ENCODE measurements at regions not wholly inside any gene's neighbourhood (a gene's known extent, or its start where the extent isn't known, plus 50 kb on each side); places are given as distances from the start of the nearest gene placed in this dataset.
A peak's percentile ranks its signal among the peaks of the same experiment; 100 is the strongest.
"Not testable (repeated sequence)": the region's sequence is repeated elsewhere in the genome, so short reads cannot be mapped to it uniquely, and the experiment has no call there.

- no peak for DNase-seq (ENCODE audit: low spot score in 2 of 2)
- Mint-ChIP-seq H3K9me3 (peaks cover 4% of the 10 kb centered on the region), H3K4me3 (no peak overlapping the region), H3K4me1 (no peaks in the 10 kb centered on the region), H3K36me3 (no peaks in the 10 kb centered on the region), H3K27ac (no peak overlapping the region)
- no peak for ATAC-seq
Observed at GRCh38 chr4:115453416-115453815, 340.0 kb upstream of the NDST4 start.

GRCh38 chr4:115452229-115452628, 338.8 kb upstream of the NDST4 start:
- not testable (repeated sequence) for DNase-seq (ENCODE audit: low spot score in 2 of 2); H3K36me3 Mint-ChIP-seq; ATAC-seq; H3K4me3 Mint-ChIP-seq; H3K4me1 Mint-ChIP-seq; H3K27ac Mint-ChIP-seq; H3K9me3 Mint-ChIP-seq

GRCh38 chr4:115437739-115438138, 324.3 kb upstream of the NDST4 start:
- no peaks in the 10 kb centered on the region for H3K9me3 Mint-ChIP-seq
- no peaks in the 10 kb centered on the region for H3K4me1 Mint-ChIP-seq

GRCh38 chr4:115433491-115433890, 320.1 kb upstream of the NDST4 start:
- no peak overlapping the region for H3K4me3 Mint-ChIP-seq
- H3K36me3 Mint-ChIP-seq: no peaks in the 10 kb centered on the region
- no peaks in the 10 kb centered on the region for H3K9me3 Mint-ChIP-seq
- DNase-seq (ENCODE audit: low spot score in 2 of 2): no peak
- no peak overlapping the region for H3K27ac Mint-ChIP-seq
- ATAC-seq: no peak
- no peaks in the 10 kb centered on the region for H3K4me1 Mint-ChIP-seq

More at GRCh38 chr4:115437739-115438138, 324.3 kb upstream of the NDST4 start:
- Mint-ChIP-seq H3K27ac (no peak overlapping the region), H3K36me3 (no peaks in the 10 kb centered on the region), H3K4me3 (no peak overlapping the region)
- no peak for DNase-seq (ENCODE audit: low spot score in 2 of 2)
- ATAC-seq: no peak

- ATAC-seq (no peak), DNase-seq (ENCODE audit: low spot score in 2 of 2) (no peak)
- H3K4me3 Mint-ChIP-seq: no peak overlapping the region
- no peak overlapping the region for H3K27ac Mint-ChIP-seq
- H3K36me3 Mint-ChIP-seq: no peaks in the 10 kb centered on the region
- no peaks in the 10 kb centered on the region for H3K9me3 Mint-ChIP-seq
- no peaks in the 10 kb centered on the region for H3K4me1 Mint-ChIP-seq
Observed at GRCh38 chr4:115430024-115430423, 316.6 kb upstream of the NDST4 start.

DNA sequence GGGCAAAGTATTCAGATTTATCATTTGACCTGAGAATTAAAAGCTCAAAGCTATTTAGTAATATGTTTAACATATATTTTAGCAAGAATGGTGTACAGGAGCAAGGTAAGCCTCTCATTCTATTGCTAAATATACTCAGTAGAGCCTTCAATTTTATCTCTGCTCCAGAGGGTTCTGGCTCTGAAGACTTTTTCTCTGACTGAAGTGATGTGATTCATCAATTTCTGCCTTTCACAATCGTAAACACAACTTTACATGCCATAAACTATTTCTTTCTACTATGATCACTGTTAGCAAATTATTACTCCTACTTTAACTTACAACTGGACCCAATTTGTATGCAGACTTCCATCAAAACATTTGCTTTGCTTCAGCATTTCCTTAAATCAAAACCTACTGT, 315.0 kb upstream of the NDST4 start:
- Mint-ChIP-seq H3K36me3 (no peaks in the 10 kb centered on the region), H3K4me3 (no peak overlapping the region), H3K4me1 (no peaks in the 10 kb centered on the region), H3K9me3 (no peaks in the 10 kb centered on the region), H3K27ac (no peak overlapping the region)
- no peak for DNase-seq (ENCODE audit: low spot score in 2 of 2)
- ATAC-seq: no peak

- Mint-ChIP-seq H3K27ac (no peak overlapping the region), H3K36me3 (no peaks in the 10 kb centered on the region), H3K4me3 (no peak overlapping the region), H3K4me1 (no peaks in the 10 kb centered on the region), H3K9me3 (peaks cover 3% of the 10 kb centered on the region)
- ATAC-seq (no peak), DNase-seq (ENCODE audit: low spot score in 2 of 2) (no peak)
Observed at GRCh38 chr4:115424852-115425251, 311.4 kb upstream of the NDST4 start.

DNA sequence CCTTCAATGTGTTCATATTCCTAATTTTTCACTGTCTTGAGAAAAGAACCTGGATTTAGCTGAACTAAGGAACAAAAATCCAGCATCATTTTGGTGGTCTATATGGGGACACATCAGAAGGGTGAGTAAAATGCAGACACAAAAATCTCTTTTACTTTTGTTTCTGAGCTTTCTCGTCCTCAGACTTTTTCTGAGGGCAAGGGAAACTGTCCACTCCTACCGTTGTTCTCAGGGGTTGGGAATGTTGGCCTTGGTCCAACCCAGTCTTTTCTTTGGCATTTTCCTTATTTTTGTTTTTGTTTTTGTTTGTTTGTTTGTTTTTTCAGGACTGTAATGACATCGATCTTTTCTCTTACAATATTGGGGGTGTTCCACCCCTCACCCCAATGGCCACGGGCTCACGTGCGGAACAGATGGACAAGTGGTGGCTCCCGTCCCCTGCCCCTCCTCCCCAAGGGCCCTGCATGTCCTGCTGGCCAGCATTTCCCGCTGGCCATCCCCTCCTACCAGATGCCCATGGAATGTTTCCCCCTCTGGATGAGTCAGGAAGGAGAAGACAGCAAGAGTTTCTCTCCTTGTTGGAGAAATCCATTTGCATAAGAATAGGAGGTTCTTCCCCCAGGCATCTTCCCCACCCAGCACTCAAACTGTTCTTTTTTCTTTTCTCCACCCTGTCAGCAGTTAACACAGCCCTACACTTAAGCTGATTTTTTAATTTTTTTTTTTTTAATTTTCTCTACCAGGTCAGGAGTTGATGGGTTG, 305.4 kb upstream of the NDST4 start:
- no peaks in the 10 kb centered on the region for H3K4me1 Mint-ChIP-seq
- peaks cover 6% of the 10 kb centered on the region for H3K36me3 Mint-ChIP-seq
- ATAC-seq (no peak), DNase-seq (ENCODE audit: low spot score in 2 of 2) (no peak)
- H3K9me3 Mint-ChIP-seq: peaks cover 3% of the 10 kb centered on the region
- H3K4me3 Mint-ChIP-seq: no peak overlapping the region
- no peak overlapping the region for H3K27ac Mint-ChIP-seq

- H3K9me3 Mint-ChIP-seq: peaks cover 4% of the 10 kb centered on the region
- no peaks in the 10 kb centered on the region for H3K36me3 Mint-ChIP-seq
Observed at GRCh38 chr4:115396034-115396433, 282.6 kb upstream of the NDST4 start.

DNA sequence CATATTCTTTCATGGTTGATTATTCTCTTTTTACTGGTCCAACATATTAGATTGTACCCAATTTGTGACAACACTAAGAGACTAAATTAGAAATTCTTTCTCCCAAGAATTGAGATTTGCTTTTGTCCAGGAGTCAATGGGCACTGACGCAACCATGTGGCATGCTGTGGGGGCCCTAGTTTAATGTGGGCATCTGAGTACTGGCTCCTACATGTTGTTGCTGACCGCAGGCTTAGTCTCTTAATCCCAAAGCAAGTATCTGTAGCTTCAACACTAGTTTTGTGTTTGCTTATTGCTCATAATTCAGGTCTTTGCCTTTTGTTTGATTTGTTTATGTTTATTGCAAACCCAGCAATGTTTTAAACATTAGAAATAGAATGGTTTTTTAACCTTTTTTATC, 263.4 kb upstream of the NDST4 start:
- Mint-ChIP-seq H3K4me3 (no peak overlapping the region), H3K4me1 (no peaks in the 10 kb centered on the region), H3K36me3 (no peaks in the 10 kb centered on the region), H3K27ac (no peak overlapping the region), H3K9me3 (no peaks in the 10 kb centered on the region)
- DNase-seq (ENCODE audit: low spot score in 2 of 2) (no peak), ATAC-seq (no peak)

More at GRCh38 chr4:115396034-115396433, 282.6 kb upstream of the NDST4 start:
- no peak overlapping the region for H3K4me3 Mint-ChIP-seq
- ATAC-seq (peak; percentile 44), DNase-seq (ENCODE audit: low spot score in 2 of 2) (no peak)
- H3K4me1 Mint-ChIP-seq: no peaks in the 10 kb centered on the region
- no peak overlapping the region for H3K27ac Mint-ChIP-seq

DNA sequence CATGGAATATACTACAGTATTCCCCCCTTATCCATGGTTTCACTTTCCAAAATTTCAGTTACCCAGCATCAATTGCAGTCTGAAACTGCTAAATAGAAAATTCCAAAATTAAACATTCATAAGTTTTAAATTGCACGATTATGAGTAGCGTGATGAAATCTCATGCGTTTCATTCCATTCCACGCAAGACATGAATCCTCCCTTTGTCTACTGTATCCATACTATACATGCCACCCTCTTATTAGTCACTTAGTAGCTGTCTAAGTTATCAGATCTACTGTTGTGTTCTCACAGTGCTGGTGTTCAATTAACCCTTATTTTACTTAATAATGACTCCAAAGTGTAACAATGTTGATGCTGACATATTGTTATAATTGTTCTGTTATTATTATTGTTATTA, 261.2 kb upstream of the NDST4 start:
- DNase-seq (ENCODE audit: low spot score in 2 of 2): no peak
- Mint-ChIP-seq H3K9me3 (no peaks in the 10 kb centered on the region), H3K27ac (no peak overlapping the region), H3K4me1 (no peaks in the 10 kb centered on the region), H3K4me3 (no peak overlapping the region), H3K36me3 (no peaks in the 10 kb centered on the region)
- ATAC-seq: no peak

DNA sequence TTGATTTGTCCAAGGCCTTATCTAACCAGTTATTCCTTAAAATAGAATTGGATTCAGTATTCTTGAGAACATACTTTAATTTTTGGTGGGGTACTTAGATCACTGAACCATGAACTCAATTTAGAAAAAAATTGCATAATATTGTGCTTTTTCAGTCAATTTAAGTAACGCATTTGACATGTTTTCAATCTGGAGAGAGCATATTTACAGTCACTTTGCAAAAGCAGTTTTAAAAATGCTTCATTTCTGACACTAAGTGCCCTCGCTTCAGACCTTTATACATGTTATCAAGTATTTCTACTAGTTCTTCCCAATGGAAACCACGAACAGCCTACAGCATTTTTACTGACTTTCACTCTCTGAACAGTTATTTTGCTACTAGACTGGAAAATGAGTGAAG, 257.1 kb upstream of the NDST4 start:
- no peaks in the 10 kb centered on the region for H3K4me1 Mint-ChIP-seq
- H3K9me3 Mint-ChIP-seq: no peaks in the 10 kb centered on the region

DNA sequence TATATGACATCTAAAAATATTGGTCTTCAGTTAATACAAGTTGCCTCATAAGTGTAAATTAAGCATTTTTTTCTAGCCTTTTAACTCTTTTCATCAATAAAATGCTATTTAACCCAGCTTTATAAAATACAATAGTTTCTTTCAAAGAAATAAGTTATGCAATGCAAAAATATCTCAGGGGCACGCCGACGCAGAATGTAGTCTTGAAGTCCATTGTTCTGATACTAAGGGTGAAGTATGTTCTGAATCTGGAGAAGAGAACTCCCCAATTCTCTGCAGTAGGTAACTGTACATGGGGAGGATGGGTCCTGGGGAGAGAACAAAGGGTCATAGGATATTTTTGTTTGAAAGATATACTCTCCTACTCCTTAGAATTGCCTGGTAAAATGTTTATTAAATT, 256.6 kb upstream of the NDST4 start:
- Mint-ChIP-seq H3K4me1 (no peaks in the 10 kb centered on the region), H3K9me3 (no peaks in the 10 kb centered on the region), H3K36me3 (no peaks in the 10 kb centered on the region), H3K4me3 (no peak overlapping the region), H3K27ac (no peak overlapping the region)
- DNase-seq (ENCODE audit: low spot score in 2 of 2) (no peak), ATAC-seq (no peak)

More for the DNA sequence above, 257.1 kb upstream of the NDST4 start:
- DNase-seq (ENCODE audit: low spot score in 2 of 2) (no peak), ATAC-seq (no peak)
- Mint-ChIP-seq H3K36me3 (no peaks in the 10 kb centered on the region), H3K4me3 (no peak overlapping the region), H3K27ac (no peak overlapping the region)

DNA sequence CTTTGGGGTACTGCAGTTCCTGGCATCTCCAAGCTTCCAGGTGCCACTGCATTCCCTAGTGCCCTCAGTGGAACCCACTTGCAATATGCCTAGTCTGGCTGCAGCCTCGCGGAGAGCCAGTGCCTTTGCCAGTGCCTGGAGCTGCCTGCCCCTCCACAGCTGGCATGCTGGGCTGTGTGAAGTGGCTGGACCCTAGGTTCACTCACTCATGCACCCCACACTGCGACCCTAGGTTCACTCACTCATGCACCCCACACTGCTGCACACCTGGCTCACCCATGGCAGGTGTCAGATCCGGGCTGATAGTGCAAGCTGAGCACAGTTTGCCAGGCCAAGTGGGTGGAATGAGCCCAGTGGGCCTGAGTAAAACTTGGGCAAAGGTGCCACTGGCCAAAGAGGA, 253.0 kb upstream of the NDST4 start:
- ATAC-seq: peak; percentile 37
- H3K36me3 Mint-ChIP-seq: no peaks in the 10 kb centered on the region
- H3K4me1 Mint-ChIP-seq: no peaks in the 10 kb centered on the region
- no peak overlapping the region for H3K27ac Mint-ChIP-seq
- no peaks in the 10 kb centered on the region for H3K9me3 Mint-ChIP-seq
- no peak overlapping the region for H3K4me3 Mint-ChIP-seq
- DNase-seq (ENCODE audit: low spot score in 2 of 2): no peak

- no peak overlapping the region for H3K4me3 Mint-ChIP-seq
- DNase-seq (ENCODE audit: low spot score in 2 of 2) (no peak), ATAC-seq (no peak)
- H3K27ac Mint-ChIP-seq: no peak overlapping the region
- H3K9me3 Mint-ChIP-seq: no peaks in the 10 kb centered on the region
- no peaks in the 10 kb centered on the region for H3K4me1 Mint-ChIP-seq
- no peaks in the 10 kb centered on the region for H3K36me3 Mint-ChIP-seq
Observed at GRCh38 chr4:115365185-115365584, 251.8 kb upstream of the NDST4 start.

- DNase-seq (ENCODE audit: low spot score in 2 of 2) (no peak), ATAC-seq (no peak)
- Mint-ChIP-seq H3K4me1 (no peaks in the 10 kb centered on the region), H3K4me3 (no peak overlapping the region), H3K27ac (no peak overlapping the region), H3K9me3 (no peaks in the 10 kb centered on the region), H3K36me3 (no peaks in the 10 kb centered on the region)
Observed at GRCh38 chr4:115361781-115362180, 248.4 kb upstream of the NDST4 start.

DNA sequence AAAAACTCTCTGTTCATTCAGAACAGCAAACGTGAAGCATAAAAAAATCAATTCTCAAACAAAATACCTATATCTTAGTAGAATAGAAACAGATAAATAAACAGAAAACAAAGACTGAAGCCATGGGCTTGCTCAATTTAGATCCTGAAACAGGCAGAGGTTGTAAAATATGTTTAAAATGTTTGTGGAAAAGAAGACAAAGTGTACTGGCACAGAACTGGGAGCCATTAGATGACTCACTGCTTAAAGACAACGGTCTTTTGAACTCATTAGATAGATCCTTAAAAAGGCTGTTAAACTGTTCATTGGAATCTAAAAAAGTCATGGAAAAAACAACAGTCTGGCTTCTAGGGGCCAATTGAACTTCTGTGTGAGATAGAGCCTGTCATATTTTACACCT, 247.0 kb upstream of the NDST4 start:
- Mint-ChIP-seq H3K36me3 (no peaks in the 10 kb centered on the region), H3K4me1 (no peaks in the 10 kb centered on the region), H3K4me3 (no peak overlapping the region)

More for the DNA sequence above, 247.0 kb upstream of the NDST4 start:
- Mint-ChIP-seq H3K9me3 (no peaks in the 10 kb centered on the region), H3K27ac (no peak overlapping the region)
- ATAC-seq (no peak), DNase-seq (ENCODE audit: low spot score in 2 of 2) (no peak)

All from stimulated activated effector memory CD8-positive, alpha-beta T cell treated with anti-CD3 and anti-CD28 coated beads, Interleukin-12 subunit alpha, Interleukin-12 subunit beta, amount 100 ng/mL, for 72 hours (primary cell).